Spleen (tissue), 7 donors: ENCODE measurements at regions not wholly inside any gene's neighbourhood (a gene's known extent, or its start where the extent isn't known, plus 50 kb on each side); places are given as distances from the start of the nearest gene placed in this dataset.

Experiments
- POLR2A ChIP-seq, 3 donors: fragments of 450-650 bp; IDR thresholded peaks; one replicate each; pipeline ENCODE4 v1.5.1; 2017; ENCODE audit warnings: antibody characterized with exemption in 3 of 3, mild to moderate bottlenecking in 1 of 3
- POLR2AphosphoS5 ChIP-seq, 3 donors: sonication (generic); formaldehyde crosslinking; IDR thresholded peaks; one replicate each; pipeline ENCODE4 v1.5.1; 2017; ENCODE audit warnings: antibody characterized with exemption in 3 of 3
- TF ChIP-seq, protein P1 (sequence below), 11 experiments: fragments of 200-600 bp in 7 of 11; fragments of 450-650 bp in 4 of 11; sonication (generic) in 4 of 11; IDR thresholded peaks in 8 of 11; conservative IDR thresholded peaks in 3 of 11; 1 replicate in 7 of 11; 2 replicates in 4 of 11; pipeline versions ENCODE4 v1.4.0 to v1.8.0; 2016 to 2021; ENCODE audit warnings: antibody characterized with exemption in 11 of 11, inconsistent platforms in 4 of 11, mild to moderate bottlenecking in 1 of 11
- donor health status: DM: no; HTN: no; CAD: no; lungs with moderate emphysema.
- donor health status: DM: no; HTN: no; CAD: no.
- donor health status: DM: no; HTN: no; CAD: no.

GRCh38 chr9:111180811-111181210 is 142.5 kb upstream of the LPAR1 start:
- TF ChIP-seq, protein P1, sequence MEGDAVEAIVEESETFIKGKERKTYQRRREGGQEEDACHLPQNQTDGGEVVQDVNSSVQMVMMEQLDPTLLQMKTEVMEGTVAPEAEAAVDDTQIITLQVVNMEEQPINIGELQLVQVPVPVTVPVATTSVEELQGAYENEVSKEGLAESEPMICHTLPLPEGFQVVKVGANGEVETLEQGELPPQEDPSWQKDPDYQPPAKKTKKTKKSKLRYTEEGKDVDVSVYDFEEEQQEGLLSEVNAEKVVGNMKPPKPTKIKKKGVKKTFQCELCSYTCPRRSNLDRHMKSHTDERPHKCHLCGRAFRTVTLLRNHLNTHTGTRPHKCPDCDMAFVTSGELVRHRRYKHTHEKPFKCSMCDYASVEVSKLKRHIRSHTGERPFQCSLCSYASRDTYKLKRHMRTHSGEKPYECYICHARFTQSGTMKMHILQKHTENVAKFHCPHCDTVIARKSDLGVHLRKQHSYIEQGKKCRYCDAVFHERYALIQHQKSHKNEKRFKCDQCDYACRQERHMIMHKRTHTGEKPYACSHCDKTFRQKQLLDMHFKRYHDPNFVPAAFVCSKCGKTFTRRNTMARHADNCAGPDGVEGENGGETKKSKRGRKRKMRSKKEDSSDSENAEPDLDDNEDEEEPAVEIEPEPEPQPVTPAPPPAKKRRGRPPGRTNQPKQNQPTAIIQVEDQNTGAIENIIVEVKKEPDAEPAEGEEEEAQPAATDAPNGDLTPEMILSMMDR (IDR thresholded peaks at IDR 0.05 in 8 of 11, conservative IDR thresholded peaks at IDR 0.05 in 3 of 11): no peak
- TF ChIP-seq POLR2AphosphoS5 (IDR thresholded peaks at IDR 0.05) (no peak), POLR2A (IDR thresholded peaks at IDR 0.05) (no peak)
